HepG2 (cell line): ENCODE measurements at regions not wholly inside any gene's neighbourhood (a gene's known extent, or its start where the extent isn't known, plus 50 kb on each side); places are given as distances from the start of the nearest gene placed in this dataset.

Source experiments
- ATAC-seq: fragments of 200-7000 bp; cut with Tn5 transposase; 3 replicates; pipeline ENCODE4 v1.9.1; 2020; ENCODE audit warnings: mild to moderate bottlenecking, moderate library complexity
- BruUV-seq: library from RNA; stranded (reverse); fragments of 400-500 nt; replicated peaks from 2 replicates; lab custom pipeline; 2021; lab: Mats Ljungman, UMichigan
- CTCF ChIA-PET: fragments of 300-600 bp; formaldehyde crosslinking; extraction: SDS; loops from one replicate; lab custom pipeline; 2021; ENCODE audit warnings: low total read pairs, inconsistent platforms, low intra/inter-chr PET ratio; lab: Yijun Ruan, JAX
- POLR2A ChIA-PET: fragments of 350-600 bp; sonication (Branson Sonifier 250); formaldehyde crosslinking; loops from one replicate; lab custom pipeline; 2020; ENCODE audit warnings: antibody characterized with exemption, inconsistent platforms; lab: Yijun Ruan, JAX
- DNase-seq: peaks from one replicate; pipeline ENCODE4 v3.0.0-alpha.2; 2015; ENCODE audit warnings: low spot score
- FAIRE-seq: peaks from 3 replicates; lab custom pipeline; 2011; peaks lifted over from hg19 to GRCh38; lab: Jason Lieb, UNC
- H2AFZ ChIP-seq: one replicate; pipeline ENCODE4 v1.6.1; 2011; ENCODE audit warnings: low read length, inconsistent platforms
- H3K27ac ChIP-seq: fragments of 300-600 bp; 3 replicates; pipeline ENCODE4 v1.8.0; 2011; ENCODE audit warnings: mixed run types, mild to moderate bottlenecking, mixed read lengths, low read length, inconsistent platforms; ENCODE audit not compliant: insufficient read depth; ENCODE audit errors: extremely low read length
- H3K27me3 ChIP-seq, 2 experiments: fragments of 200-600 bp in 1 of 2; 2 replicates in 1 of 2; 3 replicates in 1 of 2; pipeline versions ENCODE4 v1.6.0 to v1.8.0; 2011; ENCODE audit warnings: low read length in 2 of 2, mild to moderate bottlenecking in 2 of 2, moderate library complexity in 2 of 2, inconsistent platforms in 1 of 2; ENCODE audit not compliant: insufficient read depth in 2 of 2, control insufficient read depth in 1 of 2
- H3K36me3 ChIP-seq, 2 experiments: fragments of 200-600 bp in 1 of 2; replicated peaks in 1 of 2; 2 replicates in 1 of 2; 3 replicates in 1 of 2; pipeline versions ENCODE4 v1.5.1 to v1.8.0; 2011; ENCODE audit warnings: low read length in 2 of 2, inconsistent platforms in 1 of 2; ENCODE audit not compliant: insufficient read depth in 2 of 2, control insufficient read depth in 1 of 2
- H3K4me1 ChIP-seq: 2 replicates; pipeline ENCODE4 v1.5.1; 2012; ENCODE audit warnings: low read length, inconsistent platforms; ENCODE audit not compliant: insufficient read depth
- H3K4me2 ChIP-seq: 2 replicates; pipeline ENCODE4 v1.6.0; 2011; ENCODE audit warnings: low read depth, low read length, inconsistent platforms
- H3K4me3 ChIP-seq, 3 experiments: fragments of 200-600 bp in 1 of 3; sonication (generic), shearing (Covaris generic) in 1 of 3; replicated peaks in 1 of 3; 2 replicates each; pipeline ENCODE4 v1.5.1; 2011 to 2016; ENCODE audit warnings: low read length in 3 of 3, inconsistent platforms in 2 of 3, low read depth in 2 of 3, mild to moderate bottlenecking in 2 of 3, control low read depth in 1 of 3, mixed read lengths in 1 of 3; ENCODE audit not compliant: insufficient read depth in 1 of 3
- H3K79me2 ChIP-seq: one replicate; pipeline ENCODE4 v1.6.1; 2011; ENCODE audit warnings: low read length, inconsistent platforms; ENCODE audit not compliant: insufficient read depth
- H3K9ac ChIP-seq: 2 replicates; pipeline ENCODE4 v1.6.0; 2011; ENCODE audit warnings: mild to moderate bottlenecking, low read depth, low read length, inconsistent platforms; ENCODE audit not compliant: insufficient read depth
- H3K9me3 ChIP-seq: 2 replicates; pipeline ENCODE4 v1.5.1; 2012; ENCODE audit warnings: mild to moderate bottlenecking, low read length
- H4K20me1 ChIP-seq: 2 replicates; pipeline ENCODE4 v1.6.0; 2011; ENCODE audit warnings: inconsistent platforms, mild to moderate bottlenecking, low read length, moderate library complexity; ENCODE audit not compliant: insufficient read depth
- CSRNP1 ChIP-seq: sonication (generic); formaldehyde crosslinking; IDR thresholded peaks from 2 replicates; pipeline ENCODE4 v1.8.1; 2023; ENCODE audit warnings: mild to moderate bottlenecking, missing genetic modification reagents
- HNF4G ChIP-seq, 2 experiments: sonication (generic) in 1 of 2; formaldehyde crosslinking in 1 of 2; IDR thresholded peaks; 2 replicates each; pipeline versions ENCODE4 v1.4.0 to v1.6.1; 2011 to 2020; ENCODE audit warnings: borderline replicate concordance in 2 of 2, low read depth in 2 of 2, mild to moderate bottlenecking in 2 of 2, low read length in 1 of 2, missing genetic modification reagents in 1 of 2, moderate library complexity in 1 of 2
- PBX2 ChIP-seq: IDR thresholded peaks from 2 replicates; pipeline ENCODE4 v1.6.1; 2016; ENCODE audit warnings: control low read depth
- ZHX2 ChIP-seq, 2 experiments: sonication (generic) in 1 of 2; formaldehyde crosslinking in 1 of 2; IDR thresholded peaks; 2 replicates each; pipeline versions ENCODE4 v1.6.1 to v1.9.0; 2014 to 2022; ENCODE audit warnings: antibody characterized with exemption in 1 of 2, borderline replicate concordance in 1 of 2, inconsistent platforms in 1 of 2, low read depth in 1 of 2, missing genetic modification reagents in 1 of 2
- ZNF543 ChIP-seq: sonication (generic); formaldehyde crosslinking; IDR thresholded peaks from 2 replicates; pipeline ENCODE4 v1.4.0; 2020; ENCODE audit warnings: mild to moderate bottlenecking, missing genetic modification reagents
- ZNF788 ChIP-seq: sonication (generic); formaldehyde crosslinking; IDR thresholded peaks from 2 replicates; pipeline ENCODE4 v1.5.0; 2020; ENCODE audit warnings: mild to moderate bottlenecking, missing genetic modification reagents, borderline replicate concordance
- WGBS: methylation state at CpG from one replicate; pipeline ENCODE4 v1.1.6; 2017; ENCODE audit warnings: low lambda C conversion rate; 5-methylcytosine and 5-hydroxymethylcytosine counted together
- in situ Hi-C: cut with HindIII; loops from 2 replicates; pipeline ENCODE4 v1.10.0; 2017; ENCODE audit warnings: low pct_unique_long_range_greater_than_20kb; ENCODE audit not compliant: extremely low pct_ligation_motif_present
- intact Hi-C: fragments of 100-400 bp; cut with micrococcal nuclease; formaldehyde crosslinking; loops from one replicate; pipeline ENCODE4 v1.10.0; 2022; ENCODE audit not compliant: unreplicated experiment

GRCh38 chr1:173342736-173343135 is 134.4 kb upstream of the PRDX6 start:
- Histone ChIP-seq H3K4me1 (peaks cover 11% of the 10 kb centered on the region; the same call in 1 of the 2 replicates), H2AFZ (no peak overlapping the region), H4K20me1 (no peaks in the 10 kb centered on the region), H3K36me3 (no peaks in the 10 kb centered on the region), H3K27me3 (no peaks in the 10 kb centered on the region), H3K9ac (no peak overlapping the region), H3K79me2 (no peaks in the 10 kb centered on the region), H3K27ac (no peak overlapping the region), H3K4me2 (no peak overlapping the region), H3K9me3 (no peaks in the 10 kb centered on the region), H3K4me3 (no peak overlapping the region)
- CTCF ChIA-PET, result no interaction called here
- in situ Hi-C loops (no loop called here), intact Hi-C loops (no loop called here)
- TF ChIP-seq ZNF788 (no peak), ZHX2 (IDR thresholded peaks at IDR 0.05; ENCODE audit: low read depth) (no peak), ZHX2 (CRISPR knock-in tag; IDR thresholded peaks at IDR 0.05; ENCODE audit: borderline replicate concordance) (no peak), ZNF543 (CRISPR knock-in tag) (no peak), CSRNP1 (CRISPR knock-in tag) (no peak), HNF4G (IDR thresholded peaks at IDR 0.05; ENCODE audit: borderline replicate concordance, low read depth, low read length) (no peak), HNF4G (CRISPR knock-in tag; IDR thresholded peaks at IDR 0.05; ENCODE audit: borderline replicate concordance, low read depth) (no peak), PBX2 (no peak)
- BruUV-seq, result no TSS peak
- FAIRE-seq (no peak), ATAC-seq (no peak), DNase-seq (no peak)
- POLR2A ChIA-PET, result no interaction called here
- WGBS, result 7% methylated on average over 2 of the region's 2 CpGs
